ENCODE measurements at regions not wholly inside any gene's neighbourhood (a gene's known extent, or its start where the extent isn't known, plus 50 kb on each side); places are given as distances from the start of the nearest gene placed in this dataset.

DNA sequence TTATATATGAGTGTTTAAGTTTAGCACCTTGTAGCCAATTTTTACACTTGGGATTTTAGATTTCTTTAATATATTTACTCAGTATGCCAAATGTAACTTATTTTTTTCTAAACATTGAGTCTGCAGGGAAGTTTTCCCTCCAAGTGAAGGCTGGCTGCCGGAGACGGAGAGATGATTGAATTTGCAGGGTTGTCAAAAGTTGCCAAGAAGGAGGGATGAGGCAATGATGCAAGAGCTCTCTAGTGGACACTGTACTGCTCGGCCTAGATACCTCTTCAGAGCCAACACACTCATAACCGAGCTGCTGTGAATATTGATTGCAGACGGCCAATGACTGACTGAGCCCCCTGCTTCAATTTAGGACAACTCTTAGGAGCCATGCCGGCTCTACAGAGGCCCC, 318.6 kb upstream of the CASK start:
- no peak for TF ChIP-seq EGR1 (IDR thresholded peaks at IDR 0.05; ENCODE audit: low read depth in 2 of 2)
- no peak for TF ChIP-seq RXRA (IDR thresholded peaks at IDR 0.05)
- TF ChIP-seq, protein P1, sequence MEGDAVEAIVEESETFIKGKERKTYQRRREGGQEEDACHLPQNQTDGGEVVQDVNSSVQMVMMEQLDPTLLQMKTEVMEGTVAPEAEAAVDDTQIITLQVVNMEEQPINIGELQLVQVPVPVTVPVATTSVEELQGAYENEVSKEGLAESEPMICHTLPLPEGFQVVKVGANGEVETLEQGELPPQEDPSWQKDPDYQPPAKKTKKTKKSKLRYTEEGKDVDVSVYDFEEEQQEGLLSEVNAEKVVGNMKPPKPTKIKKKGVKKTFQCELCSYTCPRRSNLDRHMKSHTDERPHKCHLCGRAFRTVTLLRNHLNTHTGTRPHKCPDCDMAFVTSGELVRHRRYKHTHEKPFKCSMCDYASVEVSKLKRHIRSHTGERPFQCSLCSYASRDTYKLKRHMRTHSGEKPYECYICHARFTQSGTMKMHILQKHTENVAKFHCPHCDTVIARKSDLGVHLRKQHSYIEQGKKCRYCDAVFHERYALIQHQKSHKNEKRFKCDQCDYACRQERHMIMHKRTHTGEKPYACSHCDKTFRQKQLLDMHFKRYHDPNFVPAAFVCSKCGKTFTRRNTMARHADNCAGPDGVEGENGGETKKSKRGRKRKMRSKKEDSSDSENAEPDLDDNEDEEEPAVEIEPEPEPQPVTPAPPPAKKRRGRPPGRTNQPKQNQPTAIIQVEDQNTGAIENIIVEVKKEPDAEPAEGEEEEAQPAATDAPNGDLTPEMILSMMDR (IDR thresholded peaks at IDR 0.05; ENCODE audit: low read depth, low read length, missing input control): no peak
